HS-27A (cell line): ENCODE measurements at regions not wholly inside any gene's neighbourhood (a gene's known extent, or its start where the extent isn't known, plus 50 kb on each side); places are given as distances from the start of the nearest gene placed in this dataset.
A peak's percentile ranks its signal among the peaks of the same experiment; 100 is the strongest.
"Not testable (repeated sequence)": the region's sequence is repeated elsewhere in the genome, so short reads cannot be mapped to it uniquely, and the experiment has no call there.

ENCODE experiments used
- DNase-seq: peaks from one replicate; pipeline ENCODE4 v3.0.0-alpha.2; 2012; ENCODE audit warnings: low read depth, missing footprints

GRCh38 chr1:221203224-221204054, 324.2 kb downstream of the HLX start:
- peak; percentile 46 for DNase-seq

DNA sequence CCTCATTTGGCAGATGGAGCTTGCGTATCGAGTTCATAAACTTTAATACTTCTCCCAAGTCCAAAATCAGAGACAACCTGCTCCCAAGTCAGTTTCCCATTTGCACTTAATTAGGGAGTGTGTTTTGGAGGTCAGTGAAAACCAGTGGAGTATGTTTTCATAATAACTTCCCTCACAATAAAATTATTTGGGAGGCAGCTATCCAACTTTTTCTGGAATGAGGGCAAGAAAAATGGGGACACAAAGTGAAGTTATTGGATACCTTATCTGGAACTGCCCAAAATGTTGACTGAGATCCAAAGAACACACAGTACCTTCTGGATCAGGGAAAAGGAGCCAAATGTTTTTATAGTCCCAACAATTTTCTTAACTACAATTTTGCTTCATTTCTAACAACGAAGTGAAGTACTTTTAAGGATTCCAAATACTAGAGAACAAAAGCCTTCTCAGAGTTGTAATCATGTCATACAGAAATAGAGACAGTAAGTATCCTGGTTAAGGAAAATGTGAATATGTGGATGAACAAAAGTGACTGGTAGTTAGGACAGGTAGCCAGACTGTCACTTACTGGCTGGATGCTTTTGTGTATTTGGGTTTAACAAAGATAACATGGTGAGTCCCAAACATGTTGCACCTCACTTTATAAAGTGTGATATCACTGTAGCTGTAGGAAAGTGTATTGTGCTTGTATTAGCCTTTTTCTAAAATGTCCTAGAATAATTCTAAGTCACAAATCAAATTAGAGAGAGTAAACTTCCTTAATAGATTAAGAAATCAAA, 325.0 kb downstream of the HLX start:
- no peak for DNase-seq

DNA sequence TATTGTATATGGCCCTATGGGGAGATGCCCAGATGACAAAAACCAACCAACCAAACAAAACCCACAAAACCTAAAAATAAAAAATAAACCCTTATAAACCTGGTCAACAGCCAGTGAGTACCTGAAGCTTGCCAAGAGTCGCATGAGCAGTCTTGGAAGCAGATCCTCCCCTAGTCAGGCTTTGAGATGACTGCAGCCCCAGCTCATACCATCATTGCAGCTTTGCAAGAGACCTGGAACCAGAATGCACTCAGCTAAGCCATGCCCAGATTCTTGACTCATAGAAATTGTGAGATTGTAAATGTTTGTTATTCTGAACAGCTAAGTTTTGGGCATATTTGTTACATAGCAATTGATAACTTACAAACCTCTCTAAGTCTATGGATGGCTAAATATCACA, 326.8 kb downstream of the HLX start:
- DNase-seq = no peak

- no peak for DNase-seq
These were observed 333.7 kb downstream of the HLX start for GRCh38 chr1:221212926-221213325.

DNA sequence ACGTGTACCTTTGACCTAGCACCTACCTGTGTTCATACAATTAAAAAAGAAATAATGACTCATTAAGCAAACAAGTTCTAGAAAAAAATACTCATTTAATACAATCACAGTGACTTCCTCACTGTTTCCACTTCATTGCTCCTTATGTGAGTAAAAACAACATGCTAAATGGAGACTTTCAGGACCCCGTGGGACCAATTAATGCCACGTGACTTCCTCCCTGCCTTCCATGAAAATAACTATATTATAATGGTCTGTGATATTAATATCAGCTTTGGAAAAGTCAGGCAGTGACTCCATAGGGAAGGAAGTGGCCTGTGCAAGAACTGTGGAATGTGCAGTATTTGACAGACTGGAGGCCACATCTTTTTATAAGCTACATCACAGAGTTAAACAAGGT, 337.8 kb downstream of the HLX start:
- DNase-seq = no peak

DNA sequence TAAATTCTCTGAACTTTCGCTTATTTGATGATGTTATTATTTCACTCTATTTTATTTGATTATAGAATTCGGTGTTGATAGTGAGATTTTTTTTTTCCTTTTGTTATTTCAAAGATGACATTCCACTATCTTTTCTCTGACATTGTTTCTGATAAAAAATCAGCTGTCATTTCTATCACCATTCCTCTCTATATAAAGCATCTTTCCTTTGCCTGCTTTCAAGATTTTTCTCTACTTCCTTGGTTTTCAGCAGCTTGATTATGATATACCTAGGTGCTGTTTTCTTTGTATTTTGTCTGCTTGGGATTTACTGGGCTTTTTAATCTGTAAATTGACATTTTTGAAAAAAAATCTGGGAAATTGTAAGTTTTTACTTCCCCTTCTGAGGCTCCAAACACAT, 344.0 kb downstream of the HLX start:
- DNase-seq = no peak

DNA sequence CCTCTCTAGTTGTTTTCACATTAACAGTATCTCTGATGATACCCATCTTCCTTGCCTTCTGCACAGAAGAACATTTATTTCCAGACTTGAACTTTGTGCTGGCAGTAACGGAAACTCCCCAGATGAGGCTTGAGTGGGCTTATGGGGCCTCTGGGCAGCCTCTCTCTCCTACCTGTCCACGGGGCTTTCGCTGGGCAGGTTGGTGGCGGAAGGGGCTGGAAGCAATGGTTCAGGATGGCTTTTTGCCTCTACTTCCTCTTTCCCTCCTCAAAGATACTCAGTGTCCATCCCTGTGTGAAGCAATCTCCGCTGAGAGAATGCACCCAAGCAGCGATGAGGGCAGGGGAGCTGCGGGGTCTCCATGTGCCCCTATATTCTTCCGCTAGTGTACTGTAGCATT, 348.2 kb downstream of the HLX start:
- DNase-seq = no peak

DNA sequence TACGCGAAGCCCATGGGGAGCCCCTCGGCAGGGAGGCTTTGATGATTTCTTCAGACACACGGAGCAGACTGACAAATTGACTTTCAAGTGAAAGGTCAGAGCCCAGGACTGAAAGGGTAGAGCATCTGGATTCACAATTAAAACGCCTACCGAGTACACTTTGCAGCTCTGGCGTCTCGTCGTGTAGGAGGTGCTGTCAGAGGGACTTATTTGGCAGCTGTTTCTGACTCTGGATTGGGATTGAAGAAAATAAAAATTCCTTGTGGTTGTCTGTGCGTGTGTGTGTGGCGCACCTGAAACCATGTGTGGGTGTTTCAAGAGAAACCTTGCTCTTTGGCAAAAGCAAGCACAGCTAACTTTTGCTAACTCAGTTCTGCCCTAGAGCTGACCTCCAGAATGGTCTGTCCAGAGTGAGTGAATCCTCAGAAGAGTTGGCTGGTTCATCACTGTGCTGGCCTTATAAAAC, 348.7 kb downstream of the HLX start:
- DNase-seq = no peak

GRCh38 chr1:221228594-221228993, 349.4 kb downstream of the HLX start:
- DNase-seq = no peak

DNA sequence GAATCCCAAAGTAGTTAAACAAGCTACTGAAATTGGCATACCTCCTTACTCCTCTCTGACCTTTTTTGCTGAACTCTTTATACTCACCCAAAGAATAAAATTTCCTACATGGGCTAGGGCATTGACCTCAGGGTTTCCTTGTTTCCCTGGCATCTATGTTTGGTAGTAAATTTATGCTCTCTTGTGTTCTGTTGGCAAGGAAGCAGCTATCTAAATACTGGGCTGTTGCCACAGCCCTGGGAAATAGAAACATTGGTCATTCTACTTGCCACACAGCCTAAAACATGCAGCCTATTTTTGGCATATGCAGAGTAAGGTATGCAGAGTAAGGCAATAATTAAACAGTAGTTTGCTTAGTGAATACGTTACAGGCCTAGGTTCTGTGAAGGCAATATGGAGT, 351.4 kb downstream of the HLX start:
- no peak for DNase-seq

DNA sequence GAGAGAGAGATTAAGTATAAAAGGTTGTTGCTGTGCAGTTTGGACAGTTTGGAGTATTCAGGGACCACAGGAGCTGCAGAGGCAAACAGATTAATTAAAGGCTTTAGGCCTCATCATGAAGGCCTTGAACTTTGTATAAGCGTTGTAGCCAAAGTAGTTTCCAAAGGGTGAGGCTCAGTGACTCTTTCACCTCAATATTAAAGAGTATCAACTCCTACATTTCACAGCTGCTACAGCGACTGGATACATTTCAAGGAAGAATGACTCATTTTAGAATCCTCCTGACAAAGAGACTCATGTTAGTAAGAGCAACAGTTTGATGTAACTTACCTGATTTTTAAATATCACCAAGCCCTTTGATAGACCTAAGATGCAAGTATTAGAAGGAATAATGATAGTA, 355.5 kb downstream of the HLX start:
- no peak for DNase-seq

GRCh38 chr1:221237587-221237986, 358.3 kb downstream of the HLX start:
- no peak for DNase-seq

GRCh38 chr1:221239181-221239580, 359.9 kb downstream of the HLX start:
- no peak for DNase-seq

GRCh38 chr1:221239792-221240191, 360.5 kb downstream of the HLX start:
- DNase-seq = no peak

GRCh38 chr1:221240690-221241089, 361.4 kb downstream of the HLX start:
- DNase-seq = no peak

- no peak for DNase-seq
These were observed 361.9 kb downstream of the HLX start for GRCh38 chr1:221241157-221241556.

DNA sequence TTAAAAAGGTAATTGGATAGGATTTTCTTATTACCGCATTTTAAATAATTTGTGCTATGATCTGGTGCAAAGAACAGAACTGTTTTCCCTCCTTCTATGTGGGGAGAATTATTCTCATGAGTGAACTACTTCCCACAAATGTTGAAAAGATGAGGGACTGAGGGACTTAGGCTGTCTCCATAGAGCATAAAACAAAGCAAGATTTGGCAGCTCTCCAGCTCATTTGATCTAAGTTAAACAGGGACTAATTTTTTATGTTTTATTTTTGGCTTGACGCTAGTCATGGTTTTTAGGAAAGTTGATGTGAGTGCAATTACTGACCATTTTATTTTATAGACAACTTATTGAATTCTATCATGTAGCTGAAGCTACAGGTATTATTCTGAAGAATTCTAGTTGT, 362.3 kb downstream of the HLX start:
- no peak for DNase-seq

DNA sequence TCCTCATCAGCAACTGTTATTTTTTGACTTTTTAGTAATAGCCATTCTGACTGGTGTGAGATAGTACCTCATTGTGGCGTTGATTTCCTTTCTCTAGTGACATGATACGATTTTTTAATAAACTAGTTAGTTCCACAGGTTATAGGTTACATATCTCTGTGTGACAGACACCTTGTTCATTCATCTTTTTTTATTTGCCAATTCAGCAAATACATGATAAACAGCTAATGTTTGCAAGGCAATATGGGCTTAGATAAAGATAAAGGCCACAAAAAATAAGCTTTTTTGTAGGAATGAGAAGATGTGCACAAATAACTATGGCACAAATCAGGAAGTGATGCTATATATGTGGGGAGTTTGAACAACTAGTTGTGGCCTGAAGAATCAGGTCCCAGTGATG, 366.8 kb downstream of the HLX start:
- DNase-seq = no peak

GRCh38 chr1:221246628-221247415, 367.6 kb downstream of the HLX start:
- DNase-seq = no peak

DNA sequence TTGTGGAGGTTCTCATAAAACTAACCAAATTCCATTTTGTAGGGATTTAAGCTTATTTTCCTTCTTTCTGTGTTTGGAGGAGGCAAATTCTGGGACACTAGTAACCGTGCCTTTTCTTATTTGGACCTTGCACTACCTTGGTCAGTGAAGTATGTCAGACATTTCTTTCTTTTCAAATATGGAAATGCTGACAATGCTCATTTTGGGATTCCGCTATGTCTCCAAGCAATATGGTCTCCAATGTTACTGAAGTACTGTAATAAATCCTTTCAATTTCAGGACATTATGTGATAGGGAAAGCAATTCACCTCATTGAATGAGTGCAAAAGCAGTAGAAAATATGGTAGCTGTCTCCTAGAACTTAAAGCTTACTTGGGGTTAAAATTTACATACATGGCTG, 372.3 kb downstream of the HLX start:
- no peak for DNase-seq

GRCh38 chr1:221254813-221255212, 375.6 kb downstream of the HLX start:
- DNase-seq = no peak

DNA sequence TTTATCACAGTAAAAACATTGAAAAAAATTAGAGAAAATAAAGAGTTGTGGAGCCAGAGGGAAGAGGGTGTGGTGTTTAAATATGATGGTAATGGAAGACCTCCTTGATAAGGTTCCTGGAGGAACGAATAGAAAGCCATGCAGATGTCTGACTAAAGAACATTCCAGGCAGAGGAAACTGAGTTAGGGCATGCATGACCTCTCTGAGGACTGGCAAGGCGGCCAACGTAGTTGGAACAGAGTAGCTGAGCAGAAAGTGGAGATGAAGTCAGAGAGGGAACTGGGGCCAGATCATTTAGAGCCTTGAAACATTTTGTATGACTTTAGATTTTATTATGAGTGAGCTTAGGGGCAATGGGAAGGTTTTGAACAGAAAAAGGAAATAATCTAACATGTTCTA, 377.5 kb downstream of the HLX start:
- no peak for DNase-seq

DNA sequence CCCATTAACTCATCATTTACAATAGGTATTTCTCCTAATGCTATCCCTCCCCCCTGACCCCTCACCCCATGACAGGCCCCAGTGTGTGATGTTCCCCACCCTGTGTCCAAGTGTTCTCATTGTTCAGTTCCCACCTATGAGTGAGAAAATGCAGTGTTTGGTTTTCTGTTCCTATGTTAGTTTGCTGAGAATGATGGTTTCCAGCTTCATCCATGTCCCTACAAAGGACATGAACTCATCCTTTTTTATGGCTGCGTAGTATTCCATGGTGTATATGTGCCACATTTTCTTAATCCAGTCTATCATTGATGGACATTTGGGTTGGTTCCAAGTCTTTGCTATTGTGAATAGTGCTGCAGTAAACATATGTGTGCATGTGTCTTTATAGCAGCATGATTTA, 378.3 kb downstream of the HLX start:
- DNase-seq = not testable (repeated sequence)
